Type B pancreatic cell (in vitro differentiated cells): ENCODE measurements at regions not wholly inside any gene's neighbourhood (a gene's known extent, or its start where the extent isn't known, plus 50 kb on each side); places are given as distances from the start of the nearest gene placed in this dataset.

Experiments
- DNase-seq: peaks from one replicate; pipeline ENCODE4 v3.0.0; 2021; ENCODE audit warnings: mixed read lengths; ENCODE audit not compliant: unreplicated experiment; ENCODE audit errors: extremely low spot score
- H3K27ac Mint-ChIP-seq: 2 replicates; pipeline ENCODE4 v1.8.0; 2021; ENCODE audit warnings: mild to moderate bottlenecking, mixed read lengths
- H3K27me3 Mint-ChIP-seq: 2 replicates; pipeline ENCODE4 v1.8.0; 2021; ENCODE audit warnings: mixed read lengths
- H3K36me3 Mint-ChIP-seq: 2 replicates; pipeline ENCODE4 v1.8.0; 2021; ENCODE audit warnings: mixed read lengths
- H3K4me1 Mint-ChIP-seq: one replicate; pipeline ENCODE4 v1.8.0; 2021; ENCODE audit warnings: mixed read lengths; ENCODE audit not compliant: unreplicated experiment
- H3K4me3 Mint-ChIP-seq: 2 replicates; pipeline ENCODE4 v1.8.0; 2021; ENCODE audit warnings: mild to moderate bottlenecking, mixed read lengths
- H3K9me3 Mint-ChIP-seq: 2 replicates; pipeline ENCODE4 v1.8.0; 2021; ENCODE audit warnings: mixed read lengths
- CTCF ChIP-seq: fragments of 200-600 bp; sonication (generic); conservative IDR thresholded peaks from 2 replicates; pipeline ENCODE4 v1.5.0; 2021; ENCODE audit warnings: antibody characterized with exemption, mild to moderate bottlenecking

- DNase-seq: no peak
- H3K36me3 Mint-ChIP-seq: no peaks in the 10 kb centered on the region
- H3K9me3 Mint-ChIP-seq: no peaks in the 10 kb centered on the region
- H3K27me3 Mint-ChIP-seq: peaks cover 47% of the 10 kb centered on the region
- TF ChIP-seq CTCF: no peak
- no peak overlapping the region for H3K4me3 Mint-ChIP-seq
- no peak overlapping the region for H3K27ac Mint-ChIP-seq
- H3K4me1 Mint-ChIP-seq: no peaks in the 10 kb centered on the region
Observed at GRCh38 chr22:48173773-48174160, 1411.3 kb downstream of the TBC1D22A start.

- DNase-seq: no peak
- H3K27ac Mint-ChIP-seq: no peak overlapping the region
- no peak for TF ChIP-seq CTCF
- H3K27me3 Mint-ChIP-seq: peaks cover 48% of the 10 kb centered on the region
- no peaks in the 10 kb centered on the region for H3K36me3 Mint-ChIP-seq
- H3K4me1 Mint-ChIP-seq: no peaks in the 10 kb centered on the region
- H3K9me3 Mint-ChIP-seq: no peaks in the 10 kb centered on the region
- no peak overlapping the region for H3K4me3 Mint-ChIP-seq
Observed at GRCh38 chr22:48173061-48173772, 1410.8 kb downstream of the TBC1D22A start.

GRCh38 chr22:48171271-48171691, 1408.8 kb downstream of the TBC1D22A start:
- no peaks in the 10 kb centered on the region for H3K36me3 Mint-ChIP-seq
- no peak for TF ChIP-seq CTCF
- no peak overlapping the region for H3K27ac Mint-ChIP-seq
- H3K9me3 Mint-ChIP-seq: no peaks in the 10 kb centered on the region
- H3K4me1 Mint-ChIP-seq: no peaks in the 10 kb centered on the region
- DNase-seq: no peak
- no peak overlapping the region for H3K4me3 Mint-ChIP-seq
- peaks cover 37% of the 10 kb centered on the region for H3K27me3 Mint-ChIP-seq

- TF ChIP-seq CTCF: no peak
- DNase-seq: no peak
- H3K4me3 Mint-ChIP-seq: no peak overlapping the region
- H3K27ac Mint-ChIP-seq: no peak overlapping the region
- H3K36me3 Mint-ChIP-seq: no peaks in the 10 kb centered on the region
- no peaks in the 10 kb centered on the region for H3K4me1 Mint-ChIP-seq
- peaks cover 27% of the 10 kb centered on the region for H3K27me3 Mint-ChIP-seq
- H3K9me3 Mint-ChIP-seq: no peaks in the 10 kb centered on the region
Observed at GRCh38 chr22:48169227-48169626, 1406.8 kb downstream of the TBC1D22A start.

GRCh38 chr22:48167238-48167637, 1404.8 kb downstream of the TBC1D22A start:
- no peak for DNase-seq
- TF ChIP-seq CTCF: no peak
- H3K9me3 Mint-ChIP-seq: no peaks in the 10 kb centered on the region
- H3K4me3 Mint-ChIP-seq: no peak overlapping the region
- no peaks in the 10 kb centered on the region for H3K4me1 Mint-ChIP-seq
- peaks cover 21% of the 10 kb centered on the region for H3K27me3 Mint-ChIP-seq
- H3K36me3 Mint-ChIP-seq: no peaks in the 10 kb centered on the region
- H3K27ac Mint-ChIP-seq: no peak overlapping the region
